GM21367 (cell line): ENCODE measurements at regions not wholly inside any gene's neighbourhood (a gene's known extent, or its start where the extent isn't known, plus 50 kb on each side); places are given as distances from the start of the nearest gene placed in this dataset.
"Not testable (repeated sequence)": the region's sequence is repeated elsewhere in the genome, so short reads cannot be mapped to it uniquely, and the experiment has no call there.

Experiments used
- ATAC-seq: cut with Tn5 transposase; IDR thresholded peaks from one replicate; pipeline ENCODE4 v1.9.1; 2021; ENCODE audit not compliant: unreplicated experiment

DNA sequence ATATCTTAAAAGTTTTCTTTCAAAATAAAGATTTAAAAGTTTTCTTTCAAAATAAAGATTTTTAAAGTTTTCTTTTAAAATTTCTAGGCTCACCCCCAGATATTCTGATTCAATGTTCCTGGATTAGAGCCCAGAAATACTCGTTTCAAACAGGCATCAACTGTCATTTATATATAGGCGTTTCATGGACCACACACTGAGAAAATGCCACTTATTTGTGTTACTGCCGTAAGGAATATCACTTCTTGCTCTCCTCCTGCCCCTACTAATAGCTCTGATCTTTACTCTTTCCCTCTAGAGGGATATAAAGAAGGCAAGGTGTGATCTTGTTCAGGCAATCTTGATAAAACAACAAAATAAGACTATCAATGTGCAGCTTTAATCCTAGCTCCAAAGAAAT lies 1324.1 kb downstream of the CDH8 start:
- ATAC-seq, result no peak

- ATAC-seq, result no peak
These were observed 1331.5 kb downstream of the CDH8 start for GRCh38 chr16:60704726-60705125.

GRCh38 chr16:60703096-60703495 lies 1333.1 kb downstream of the CDH8 start:
- no peak for ATAC-seq

DNA sequence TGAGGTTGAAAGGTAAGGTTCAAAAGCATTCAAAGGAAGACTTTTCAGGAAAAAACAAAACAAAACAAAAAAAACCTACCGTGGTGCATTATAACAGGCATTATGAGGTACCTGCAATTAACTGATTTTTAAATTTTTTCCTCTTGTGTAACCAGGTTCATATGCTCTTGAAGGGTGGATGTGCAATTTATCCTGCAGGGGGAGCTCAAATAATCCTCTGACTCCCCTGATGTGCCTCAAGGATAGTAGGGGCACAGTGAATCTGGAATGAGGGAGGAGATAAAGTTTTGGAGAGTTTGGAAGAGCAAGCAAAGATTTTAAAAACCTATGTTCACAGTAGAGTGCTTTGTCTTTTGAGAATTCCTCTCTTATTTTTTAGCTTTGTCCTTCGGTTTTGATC lies 1349.4 kb downstream of the CDH8 start:
- no peak for ATAC-seq

DNA sequence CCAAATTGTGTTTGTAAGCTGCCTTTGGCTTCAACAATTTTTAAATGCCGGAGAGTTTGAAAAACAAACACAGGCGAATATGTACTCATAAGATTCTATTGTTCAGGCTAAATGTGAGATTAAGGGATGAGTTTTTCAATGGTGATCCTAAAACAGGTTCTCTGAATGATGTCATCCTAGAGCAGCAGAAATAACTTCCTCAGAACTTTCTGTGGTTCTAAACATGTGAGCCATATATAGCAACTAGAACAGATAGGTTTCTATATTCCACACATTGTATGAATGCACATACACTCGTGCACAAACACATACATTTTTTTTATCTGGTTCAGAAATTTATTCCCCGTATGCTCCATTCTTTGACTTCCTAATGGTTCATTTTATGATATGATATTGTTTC lies 1352.2 kb downstream of the CDH8 start:
- no peak for ATAC-seq

- no peak for ATAC-seq
These were observed 1354.0 kb downstream of the CDH8 start for GRCh38 chr16:60682219-60682618.

DNA sequence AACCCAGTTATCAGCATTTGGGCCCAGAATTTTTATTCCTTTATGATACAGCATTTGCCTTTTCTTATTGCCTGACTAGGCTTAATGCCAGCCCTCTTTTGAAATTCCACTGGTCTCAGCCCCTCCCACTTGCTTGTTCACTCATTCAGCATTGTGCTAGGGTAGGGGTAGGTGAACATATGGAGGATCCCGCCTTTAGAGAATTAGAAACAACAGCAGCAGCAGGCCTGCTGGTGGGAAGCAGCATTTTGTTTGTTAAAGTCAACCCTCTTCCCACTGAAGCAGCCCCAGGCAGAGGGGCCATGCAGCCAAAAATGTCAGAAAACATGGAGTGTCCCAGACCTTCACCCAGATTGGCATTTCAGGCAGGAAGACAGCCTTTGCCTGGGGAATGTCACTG lies 1355.2 kb downstream of the CDH8 start:
- no peak for ATAC-seq

GRCh38 chr16:60675022-60675421 lies 1361.2 kb downstream of the CDH8 start:
- no peak for ATAC-seq

DNA sequence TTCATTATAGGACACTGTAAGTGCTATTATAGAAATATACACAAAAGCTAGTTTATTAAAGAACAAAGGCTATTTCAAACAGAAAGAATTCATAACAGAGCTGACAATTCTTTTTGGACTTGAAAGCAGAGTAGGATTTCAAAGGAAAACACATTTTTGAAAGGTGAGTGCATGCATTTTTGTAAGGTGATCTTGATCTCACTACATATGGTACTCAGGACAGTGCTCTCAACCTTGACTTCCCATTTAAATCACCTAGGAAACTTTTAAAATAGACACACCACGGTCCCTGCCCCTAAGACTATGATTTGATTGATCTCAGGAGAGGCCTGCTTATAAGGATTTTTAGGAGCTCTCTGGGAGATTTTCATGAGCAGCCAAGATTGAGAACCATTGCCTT lies 1362.0 kb downstream of the CDH8 start:
- no peak for ATAC-seq

GRCh38 chr16:60655514-60656153 lies 1380.6 kb downstream of the CDH8 start:
- no peak for ATAC-seq

DNA sequence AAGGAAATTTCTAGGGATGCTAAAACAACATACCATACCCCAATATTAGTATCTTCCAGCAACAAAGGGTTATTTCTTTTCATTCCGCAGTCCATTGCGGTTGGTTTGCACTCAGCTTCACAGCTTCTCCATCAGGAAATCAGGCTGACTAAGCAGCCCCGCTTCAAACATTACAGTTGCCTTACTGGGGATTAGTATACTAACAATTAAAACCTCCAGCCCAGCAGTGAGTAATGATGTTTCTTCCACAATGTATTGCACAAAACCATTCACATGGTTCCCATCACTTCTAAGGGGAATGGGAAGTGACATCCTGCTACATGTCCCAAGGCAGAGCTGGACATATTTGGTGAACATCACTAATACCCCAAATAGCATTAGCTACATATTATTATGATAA lies 1384.9 kb downstream of the CDH8 start:
- no peak for ATAC-seq

- ATAC-seq, result no peak
These were observed 1387.9 kb downstream of the CDH8 start for GRCh38 chr16:60648290-60648689.

DNA sequence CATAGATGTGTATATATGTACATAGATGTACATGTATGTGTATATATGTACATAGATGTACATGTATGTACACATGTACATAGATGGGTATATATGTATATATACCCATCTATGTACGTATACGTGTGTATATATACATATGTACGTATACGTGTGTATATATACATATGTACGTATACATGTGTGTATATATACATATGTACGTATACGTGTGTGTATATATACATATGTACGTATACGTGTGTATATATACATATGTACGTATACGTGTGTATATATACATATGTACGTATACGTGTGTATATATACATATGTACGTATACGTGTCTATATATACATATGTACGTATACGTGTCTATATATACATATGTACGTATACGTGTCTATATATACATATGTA lies 1388.8 kb downstream of the CDH8 start:
- ATAC-seq, result not testable (repeated sequence)

GRCh38 chr16:60646631-60647030 lies 1389.6 kb downstream of the CDH8 start:
- no peak for ATAC-seq

- ATAC-seq, result no peak
These were observed 1390.7 kb downstream of the CDH8 start for GRCh38 chr16:60645541-60645940.

GRCh38 chr16:60642956-60643355 lies 1393.3 kb downstream of the CDH8 start:
- ATAC-seq, result no peak

DNA sequence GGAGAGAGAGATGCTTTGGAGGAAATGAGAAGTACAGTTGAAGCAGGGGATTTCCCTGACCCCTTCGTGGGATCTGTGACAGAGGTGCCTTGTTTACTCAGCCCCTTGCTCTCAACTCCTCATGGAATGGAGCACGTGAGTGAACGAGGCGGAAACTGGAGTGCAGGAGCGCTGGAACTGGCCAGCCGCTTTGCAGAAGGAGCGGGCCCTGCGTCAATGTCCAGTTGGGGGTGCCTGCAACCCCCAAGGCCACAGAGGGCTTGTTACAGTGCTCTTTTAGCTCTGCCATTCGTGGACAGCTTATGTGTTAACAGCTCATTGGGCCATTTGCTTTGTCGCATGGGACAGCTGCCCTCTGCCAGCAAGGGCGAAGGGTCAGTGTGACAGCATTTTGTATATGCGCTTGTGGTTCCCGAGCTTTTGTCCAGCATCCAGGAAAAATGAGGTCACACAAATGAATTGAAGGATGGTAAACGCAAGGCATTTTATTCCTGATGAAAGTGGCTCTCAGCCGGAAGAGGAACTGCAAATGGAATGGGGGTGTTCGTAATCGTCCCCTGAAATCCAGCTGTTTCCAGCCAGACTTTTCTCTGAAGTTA lies 1395.1 kb downstream of the CDH8 start:
- ATAC-seq, result no peak

GRCh38 chr16:60640038-60640437 lies 1396.2 kb downstream of the CDH8 start:
- no peak for ATAC-seq

- not testable (repeated sequence) for ATAC-seq
These were observed 1399.6 kb downstream of the CDH8 start for GRCh38 chr16:60636636-60637035.

GRCh38 chr16:60636117-60636516 lies 1400.1 kb downstream of the CDH8 start:
- ATAC-seq, result no peak

DNA sequence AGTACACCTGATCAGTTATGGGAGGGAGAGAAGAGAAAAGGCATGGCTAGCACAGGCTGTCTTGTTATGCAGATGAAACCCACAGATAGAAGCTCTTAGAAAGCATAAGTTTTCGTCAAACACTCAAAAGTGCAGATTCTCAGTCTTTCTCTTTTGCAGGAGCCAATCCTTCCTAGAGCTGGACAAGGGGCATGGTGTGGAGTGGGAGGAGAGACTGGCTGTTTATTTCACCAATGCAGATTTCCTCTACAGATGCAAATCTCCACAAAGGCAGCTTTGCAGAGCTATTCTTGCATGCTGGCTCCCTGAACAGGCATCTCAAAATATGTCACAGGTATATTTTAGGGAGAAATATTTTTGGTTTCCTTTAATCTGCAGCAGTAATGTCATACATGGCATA lies 1400.7 kb downstream of the CDH8 start:
- ATAC-seq, result no peak

- no peak for ATAC-seq
These were observed 1424.4 kb downstream of the CDH8 start for GRCh38 chr16:60611844-60612243.

GRCh38 chr16:60608971-60609370 lies 1427.3 kb downstream of the CDH8 start:
- no peak for ATAC-seq
